ENCODE measurements at regions not wholly inside any gene's neighbourhood (a gene's known extent, or its start where the extent isn't known, plus 50 kb on each side); places are given as distances from the start of the nearest gene placed in this dataset.
"Not testable (repeated sequence)": the region's sequence is repeated elsewhere in the genome, so short reads cannot be mapped to it uniquely, and the experiment has no call there.

- DNase-seq (ENCODE audit: insufficient read length, low spot score) (no peak), FAIRE-seq (no peak)
- TF ChIP-seq POLR2A (IDR thresholded peaks at IDR 0.05; ENCODE audit: low read depth, low read length): no peak
- TF ChIP-seq TAF1 (IDR thresholded peaks at IDR 0.05; ENCODE audit: low read depth, low read length): no peak
- TF ChIP-seq POLR2AphosphoS5 (IDR thresholded peaks at IDR 0.05; ENCODE audit: low read depth, low read length): no peak
- TF ChIP-seq PAX5 (IDR thresholded peaks at IDR 0.05; ENCODE audit: insufficient read depth, low read length, severe bottlenecking): no peak
- TF ChIP-seq POU2F2 (IDR thresholded peaks at IDR 0.05; ENCODE audit: low read depth, low read length): no peak
- no peak for TF ChIP-seq SPI1 (IDR thresholded peaks at IDR 0.05; ENCODE audit: low read depth, low read length)
These were observed 439.2 kb upstream of the KLF6 start for GRCh38 chr10:4224178-4224577.

- DNase-seq (ENCODE audit: insufficient read length, low spot score); FAIRE-seq: not testable (repeated sequence)
These were observed 436.3 kb upstream of the KLF6 start for GRCh38 chr10:4221310-4221709.

GRCh38 chr10:4219901-4220300, 434.9 kb upstream of the KLF6 start:
- TF ChIP-seq TAF1 (IDR thresholded peaks at IDR 0.05; ENCODE audit: low read depth, low read length) (no peak), POLR2A (IDR thresholded peaks at IDR 0.05; ENCODE audit: low read depth, low read length) (no peak), SPI1 (IDR thresholded peaks at IDR 0.05; ENCODE audit: low read depth, low read length) (no peak), POU2F2 (IDR thresholded peaks at IDR 0.05; ENCODE audit: low read depth, low read length) (no peak)
- no peak for FAIRE-seq
- DNase-seq (ENCODE audit: insufficient read length, low spot score): no peak

DNA sequence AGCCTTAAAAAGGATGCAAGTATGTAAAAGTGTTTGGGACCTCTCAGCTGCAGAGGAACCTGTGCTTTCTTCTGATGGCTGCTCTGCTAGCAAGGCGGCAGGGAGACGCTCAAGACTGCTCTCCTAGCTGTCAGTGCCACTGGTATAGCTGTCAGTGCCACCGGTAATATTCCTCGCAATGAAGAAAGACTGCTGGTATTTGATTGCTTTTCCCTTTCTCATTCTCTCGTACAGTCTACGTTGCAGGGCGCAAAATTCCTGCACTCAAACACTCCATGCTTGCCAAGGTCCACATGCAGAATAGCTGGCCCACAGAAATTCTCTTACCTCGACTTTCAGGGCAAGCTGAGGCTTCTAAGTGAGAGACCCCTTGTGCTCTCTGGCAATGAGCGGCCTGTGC, 432.6 kb upstream of the KLF6 start:
- FAIRE-seq (no peak), DNase-seq (ENCODE audit: insufficient read length, low spot score) (no peak)
- TF ChIP-seq TAF1 (IDR thresholded peaks at IDR 0.05; ENCODE audit: low read depth, low read length): no peak
- TF ChIP-seq POU2F2 (IDR thresholded peaks at IDR 0.05; ENCODE audit: low read depth, low read length): no peak
- TF ChIP-seq PAX5 (IDR thresholded peaks at IDR 0.05; ENCODE audit: insufficient read depth, low read length, severe bottlenecking): no peak
- no peak for TF ChIP-seq SPI1 (IDR thresholded peaks at IDR 0.05; ENCODE audit: low read depth, low read length)
- no peak for TF ChIP-seq POLR2A (IDR thresholded peaks at IDR 0.05; ENCODE audit: low read depth, low read length)
- no peak for TF ChIP-seq POLR2AphosphoS5 (IDR thresholded peaks at IDR 0.05; ENCODE audit: low read depth, low read length)

GRCh38 chr10:4217187-4217586, 432.2 kb upstream of the KLF6 start:
- DNase-seq (ENCODE audit: insufficient read length, low spot score) (no peak), FAIRE-seq (no peak)
- TF ChIP-seq TAF1 (IDR thresholded peaks at IDR 0.05; ENCODE audit: low read depth, low read length) (no peak), POLR2AphosphoS5 (IDR thresholded peaks at IDR 0.05; ENCODE audit: low read depth, low read length) (no peak), SPI1 (IDR thresholded peaks at IDR 0.05; ENCODE audit: low read depth, low read length) (no peak), POLR2A (IDR thresholded peaks at IDR 0.05; ENCODE audit: low read depth, low read length) (no peak)

DNA sequence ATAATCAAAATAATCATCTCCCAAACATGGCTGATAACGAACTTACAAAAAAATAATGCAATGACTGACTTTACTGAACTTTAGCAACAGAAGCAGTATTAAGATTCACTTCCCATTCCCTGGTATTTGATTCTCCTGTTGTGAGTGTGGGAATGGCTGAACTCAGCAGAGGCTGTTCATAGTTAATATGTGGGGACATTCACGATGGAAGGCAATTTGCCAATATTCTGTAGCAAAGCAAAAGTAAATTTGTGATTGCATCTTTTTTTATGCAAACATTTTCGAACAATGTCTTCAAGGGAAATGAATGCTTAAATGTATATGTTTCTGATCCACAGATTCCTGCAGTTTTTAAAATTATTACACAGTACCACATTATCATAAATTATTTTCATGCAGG, 431.7 kb upstream of the KLF6 start:
- FAIRE-seq (no peak), DNase-seq (ENCODE audit: insufficient read length, low spot score) (no peak)
- no peak for TF ChIP-seq POLR2AphosphoS5 (IDR thresholded peaks at IDR 0.05; ENCODE audit: low read depth, low read length)
- TF ChIP-seq PAX5 (IDR thresholded peaks at IDR 0.05; ENCODE audit: insufficient read depth, low read length, severe bottlenecking): no peak
- TF ChIP-seq TAF1 (IDR thresholded peaks at IDR 0.05; ENCODE audit: low read depth, low read length): no peak
- TF ChIP-seq POLR2A (IDR thresholded peaks at IDR 0.05; ENCODE audit: low read depth, low read length): no peak
- no peak for TF ChIP-seq SPI1 (IDR thresholded peaks at IDR 0.05; ENCODE audit: low read depth, low read length)
- no peak for TF ChIP-seq POU2F2 (IDR thresholded peaks at IDR 0.05; ENCODE audit: low read depth, low read length)

DNA sequence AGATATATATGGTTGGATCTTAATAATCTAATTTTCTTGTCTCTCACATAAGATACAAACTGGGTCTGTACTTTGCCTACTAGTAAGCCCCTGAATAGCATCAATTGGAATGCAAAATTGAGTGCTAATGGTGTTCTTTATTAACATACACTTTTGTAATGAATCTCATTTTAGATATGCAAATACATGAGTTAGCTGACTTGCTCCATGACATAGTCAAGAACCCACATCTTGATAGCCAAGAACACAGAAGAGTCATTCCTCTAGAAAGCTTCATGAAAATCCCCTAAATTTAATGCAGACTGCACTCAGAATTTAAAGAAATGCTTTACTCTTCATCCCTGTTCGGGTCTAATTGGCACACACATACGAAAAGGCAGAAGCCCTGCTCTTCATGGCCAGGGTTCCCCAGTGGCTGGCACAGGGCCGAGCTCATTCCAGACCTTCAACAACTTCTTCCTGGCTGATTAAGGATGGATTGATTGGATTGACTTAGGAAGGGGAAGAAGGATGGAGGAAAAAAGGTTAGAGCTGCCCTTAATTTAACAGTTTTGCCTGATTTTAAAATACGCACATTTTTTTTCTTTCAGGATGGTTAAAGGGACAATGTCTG, 431.1 kb upstream of the KLF6 start:
- TF ChIP-seq TAF1 (IDR thresholded peaks at IDR 0.05; ENCODE audit: low read depth, low read length) (no peak), POLR2A (IDR thresholded peaks at IDR 0.05; ENCODE audit: low read depth, low read length) (no peak), SPI1 (IDR thresholded peaks at IDR 0.05; ENCODE audit: low read depth, low read length) (no peak), POU2F2 (IDR thresholded peaks at IDR 0.05; ENCODE audit: low read depth, low read length) (no peak), PAX5 (IDR thresholded peaks at IDR 0.05; ENCODE audit: insufficient read depth, low read length, severe bottlenecking) (no peak), POLR2AphosphoS5 (IDR thresholded peaks at IDR 0.05; ENCODE audit: low read depth, low read length) (no peak)
- DNase-seq (ENCODE audit: insufficient read length, low spot score): no peak

DNA sequence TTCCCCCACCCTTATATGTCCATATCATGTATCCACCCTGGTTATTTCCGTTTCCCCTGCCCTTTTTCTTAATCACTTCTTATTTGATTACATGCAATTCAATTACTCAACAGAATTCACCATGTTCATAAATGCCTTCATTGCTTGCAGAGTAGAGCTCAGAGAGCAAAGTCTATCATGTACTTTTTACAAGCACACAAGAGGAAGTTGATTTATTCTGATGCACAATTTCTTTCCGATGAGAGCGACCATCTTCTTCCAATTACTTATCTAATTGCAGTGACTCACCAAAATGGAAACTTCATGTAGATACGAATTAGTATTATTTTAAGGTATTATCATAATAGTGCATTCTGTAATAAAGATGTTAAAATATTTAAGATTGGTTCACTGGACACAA, 430.5 kb upstream of the KLF6 start:
- no peak for FAIRE-seq

More for the DNA sequence above, 431.1 kb upstream of the KLF6 start:
- no peak for FAIRE-seq

DNA sequence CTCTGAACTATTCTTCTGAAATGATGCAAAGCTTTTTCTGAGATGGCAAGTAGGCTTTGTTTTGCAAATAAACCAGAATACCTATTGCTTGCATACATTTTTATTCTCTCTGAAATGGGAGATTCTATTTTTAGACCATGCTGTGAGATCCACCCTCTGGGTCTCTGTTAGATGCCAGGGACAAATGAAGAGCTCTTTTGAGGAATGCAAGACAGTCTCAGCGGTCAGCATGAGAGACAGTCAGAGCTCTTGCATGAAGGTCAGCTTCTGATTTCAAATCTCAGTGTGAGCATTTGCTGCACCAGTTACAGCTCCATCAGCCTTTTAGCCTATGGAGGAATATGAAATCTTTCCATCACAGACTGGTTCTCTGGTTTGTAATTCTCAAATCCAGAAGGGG, 429.9 kb upstream of the KLF6 start:
- FAIRE-seq: no peak
- DNase-seq (ENCODE audit: insufficient read length, low spot score): no peak
- no peak for TF ChIP-seq SPI1 (IDR thresholded peaks at IDR 0.05; ENCODE audit: low read depth, low read length)
- TF ChIP-seq PAX5 (IDR thresholded peaks at IDR 0.05; ENCODE audit: insufficient read depth, low read length, severe bottlenecking): no peak
- TF ChIP-seq POLR2A (IDR thresholded peaks at IDR 0.05; ENCODE audit: low read depth, low read length): no peak
- TF ChIP-seq POLR2AphosphoS5 (IDR thresholded peaks at IDR 0.05; ENCODE audit: low read depth, low read length): no peak
- no peak for TF ChIP-seq POU2F2 (IDR thresholded peaks at IDR 0.05; ENCODE audit: low read depth, low read length)
- TF ChIP-seq TAF1 (IDR thresholded peaks at IDR 0.05; ENCODE audit: low read depth, low read length): no peak

More for the DNA sequence above, 430.5 kb upstream of the KLF6 start:
- DNase-seq (ENCODE audit: insufficient read length, low spot score): no peak
- TF ChIP-seq POU2F2 (IDR thresholded peaks at IDR 0.05; ENCODE audit: low read depth, low read length) (no peak), TAF1 (IDR thresholded peaks at IDR 0.05; ENCODE audit: low read depth, low read length) (no peak), POLR2A (IDR thresholded peaks at IDR 0.05; ENCODE audit: low read depth, low read length) (no peak), POLR2AphosphoS5 (IDR thresholded peaks at IDR 0.05; ENCODE audit: low read depth, low read length) (no peak), SPI1 (IDR thresholded peaks at IDR 0.05; ENCODE audit: low read depth, low read length) (no peak), PAX5 (IDR thresholded peaks at IDR 0.05; ENCODE audit: insufficient read depth, low read length, severe bottlenecking) (no peak)

DNA sequence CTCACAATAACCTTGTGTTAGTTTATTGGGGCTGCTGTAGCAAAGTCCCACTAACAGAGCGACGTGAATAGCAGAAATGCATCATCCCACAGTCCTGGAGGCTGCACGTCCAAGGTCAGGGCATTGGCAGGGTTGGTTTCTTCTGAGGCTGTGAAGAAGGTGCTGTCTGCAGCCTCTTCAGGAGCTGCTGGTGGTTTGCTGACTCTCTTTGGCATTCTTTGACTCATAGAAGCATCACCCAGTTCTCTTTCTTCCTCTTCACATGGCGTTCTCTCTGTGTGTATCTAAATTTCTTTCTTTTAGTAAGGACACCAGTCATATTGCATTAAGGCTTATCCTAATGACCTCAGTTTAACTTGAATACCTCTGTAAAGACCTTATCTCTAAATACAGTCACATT, 428.4 kb upstream of the KLF6 start:
- DNase-seq (ENCODE audit: insufficient read length, low spot score): no peak

More for the DNA sequence above, 428.4 kb upstream of the KLF6 start:
- FAIRE-seq: no peak
- TF ChIP-seq SPI1 (IDR thresholded peaks at IDR 0.05; ENCODE audit: low read depth, low read length): no peak
